HepG2 (cell line): ENCODE measurements at regions not wholly inside any gene's neighbourhood (a gene's known extent, or its start where the extent isn't known, plus 50 kb on each side); places are given as distances from the start of the nearest gene placed in this dataset.

Experiments
- ATRX ChIP-seq: sonication (generic); formaldehyde crosslinking; IDR thresholded peaks from 2 replicates; pipeline ENCODE4 v1.4.0; 2020; ENCODE audit warnings: missing genetic modification reagents, borderline replicate concordance
- ELF4 ChIP-seq: sonication (generic); formaldehyde crosslinking; IDR thresholded peaks from 2 replicates; pipeline ENCODE4 v1.5.0; 2020; ENCODE audit warnings: missing genetic modification reagents, mild to moderate bottlenecking, moderate library complexity, borderline replicate concordance
- LCORL ChIP-seq, 2 experiments: fragments of 450-650 bp in 1 of 2; sonication (generic) in 1 of 2; formaldehyde crosslinking in 1 of 2; IDR thresholded peaks; 2 replicates each; pipeline versions ENCODE4 v1.5.0 to v1.6.1; 2017 to 2020; ENCODE audit warnings: antibody characterized with exemption in 1 of 2, missing genetic modification reagents in 1 of 2
- NR2F6 ChIP-seq, 2 experiments: IDR thresholded peaks; 2 replicates each; pipeline ENCODE4 v1.6.1; 2016; ENCODE audit warnings: antibody characterized with exemption in 1 of 2, mild to moderate bottlenecking in 1 of 2
- RBAK ChIP-seq: sonication (generic); formaldehyde crosslinking; IDR thresholded peaks from 2 replicates; pipeline ENCODE4 v1.5.1; 2020; ENCODE audit warnings: mild to moderate bottlenecking, missing genetic modification reagents
- SIX1 ChIP-seq: sonication (generic); formaldehyde crosslinking; IDR thresholded peaks from 2 replicates; pipeline ENCODE4 v1.4.0; 2020; ENCODE audit warnings: missing genetic modification reagents, borderline replicate concordance
- SOX13 ChIP-seq, 3 experiments: fragments of 450-650 bp in 1 of 3; sonication (generic) in 1 of 3; formaldehyde crosslinking in 1 of 3; IDR thresholded peaks in 2 of 3; conservative IDR thresholded peaks in 1 of 3; 2 replicates each; pipeline versions ENCODE4 v1.5.0 to v1.6.1; 2016 to 2020; ENCODE audit warnings: antibody characterized with exemption in 1 of 3, mild to moderate bottlenecking in 1 of 3, missing compliant biosample characterization in 1 of 3, missing genetic modification reagents in 1 of 3, moderate library complexity in 1 of 3
- ZNF441 ChIP-seq: sonication (generic); formaldehyde crosslinking; IDR thresholded peaks from 2 replicates; pipeline ENCODE4 v1.7.0; 2021; ENCODE audit warnings: missing genetic modification reagents, borderline replicate concordance
- TF ChIP-seq, protein P1 (sequence below): sonication (generic); formaldehyde crosslinking; IDR thresholded peaks from 2 replicates; pipeline ENCODE4 v1.5.1; 2020; ENCODE audit warnings: mild to moderate bottlenecking, missing genetic modification reagents, borderline replicate concordance
- TF ChIP-seq, protein P2 (sequence below): sonication (generic); formaldehyde crosslinking; IDR thresholded peaks from 2 replicates; pipeline ENCODE4 v1.4.0; 2020; ENCODE audit warnings: missing genetic modification reagents
- TF ChIP-seq, protein P3 (sequence below): IDR thresholded peaks from 2 replicates; pipeline ENCODE4 v1.6.1; 2012; ENCODE audit warnings: low read depth, low read length, improper control_type of control experiment

DNA sequence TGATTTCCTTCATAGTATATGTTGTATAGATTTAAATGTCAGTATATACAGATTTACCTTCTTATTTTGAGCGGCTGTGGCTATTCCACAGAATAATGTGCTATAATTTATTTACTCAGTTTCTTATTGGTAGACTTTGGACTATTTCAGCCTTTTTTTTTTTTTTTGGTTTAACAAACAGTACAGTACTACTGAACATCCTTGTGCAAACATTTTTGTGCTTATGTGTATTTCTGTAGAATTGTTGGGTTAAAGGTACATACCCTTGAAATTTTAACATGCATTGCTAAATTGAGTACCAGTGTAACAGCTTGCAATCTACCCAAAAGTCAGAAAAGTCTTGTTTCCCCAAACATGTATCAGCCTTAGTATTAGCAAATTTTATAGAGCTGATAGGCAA is 68.8 kb downstream of the HHEX start (continued):
- TF ChIP-seq, protein P1, sequence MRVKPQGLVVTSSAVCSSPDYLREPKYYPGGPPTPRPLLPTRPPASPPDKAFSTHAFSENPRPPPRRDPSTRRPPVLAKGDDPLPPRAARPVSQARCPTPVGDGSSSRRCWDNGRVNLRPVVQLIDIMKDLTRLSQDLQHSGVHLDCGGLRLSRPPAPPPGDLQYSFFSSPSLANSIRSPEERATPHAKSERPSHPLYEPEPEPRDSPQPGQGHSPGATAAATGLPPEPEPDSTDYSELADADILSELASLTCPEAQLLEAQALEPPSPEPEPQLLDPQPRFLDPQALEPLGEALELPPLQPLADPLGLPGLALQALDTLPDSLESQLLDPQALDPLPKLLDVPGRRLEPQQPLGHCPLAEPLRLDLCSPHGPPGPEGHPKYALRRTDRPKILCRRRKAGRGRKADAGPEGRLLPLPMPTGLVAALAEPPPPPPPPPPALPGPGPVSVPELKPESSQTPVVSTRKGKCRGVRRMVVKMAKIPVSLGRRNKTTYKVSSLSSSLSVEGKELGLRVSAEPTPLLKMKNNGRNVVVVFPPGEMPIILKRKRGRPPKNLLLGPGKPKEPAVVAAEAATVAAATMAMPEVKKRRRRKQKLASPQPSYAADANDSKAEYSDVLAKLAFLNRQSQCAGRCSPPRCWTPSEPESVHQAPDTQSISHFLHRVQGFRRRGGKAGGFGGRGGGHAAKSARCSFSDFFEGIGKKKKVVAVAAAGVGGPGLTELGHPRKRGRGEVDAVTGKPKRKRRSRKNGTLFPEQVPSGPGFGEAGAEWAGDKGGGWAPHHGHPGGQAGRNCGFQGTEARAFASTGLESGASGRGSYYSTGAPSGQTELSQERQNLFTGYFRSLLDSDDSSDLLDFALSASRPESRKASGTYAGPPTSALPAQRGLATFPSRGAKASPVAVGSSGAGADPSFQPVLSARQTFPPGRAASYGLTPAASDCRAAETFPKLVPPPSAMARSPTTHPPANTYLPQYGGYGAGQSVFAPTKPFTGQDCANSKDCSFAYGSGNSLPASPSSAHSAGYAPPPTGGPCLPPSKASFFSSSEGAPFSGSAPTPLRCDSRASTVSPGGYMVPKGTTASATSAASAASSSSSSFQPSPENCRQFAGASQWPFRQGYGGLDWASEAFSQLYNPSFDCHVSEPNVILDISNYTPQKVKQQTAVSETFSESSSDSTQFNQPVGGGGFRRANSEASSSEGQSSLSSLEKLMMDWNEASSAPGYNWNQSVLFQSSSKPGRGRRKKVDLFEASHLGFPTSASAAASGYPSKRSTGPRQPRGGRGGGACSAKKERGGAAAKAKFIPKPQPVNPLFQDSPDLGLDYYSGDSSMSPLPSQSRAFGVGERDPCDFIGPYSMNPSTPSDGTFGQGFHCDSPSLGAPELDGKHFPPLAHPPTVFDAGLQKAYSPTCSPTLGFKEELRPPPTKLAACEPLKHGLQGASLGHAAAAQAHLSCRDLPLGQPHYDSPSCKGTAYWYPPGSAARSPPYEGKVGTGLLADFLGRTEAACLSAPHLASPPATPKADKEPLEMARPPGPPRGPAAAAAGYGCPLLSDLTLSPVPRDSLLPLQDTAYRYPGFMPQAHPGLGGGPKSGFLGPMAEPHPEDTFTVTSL = peak; percentile 14; the same call in 1 of the 2 replicates
- TF ChIP-seq, protein P2, sequence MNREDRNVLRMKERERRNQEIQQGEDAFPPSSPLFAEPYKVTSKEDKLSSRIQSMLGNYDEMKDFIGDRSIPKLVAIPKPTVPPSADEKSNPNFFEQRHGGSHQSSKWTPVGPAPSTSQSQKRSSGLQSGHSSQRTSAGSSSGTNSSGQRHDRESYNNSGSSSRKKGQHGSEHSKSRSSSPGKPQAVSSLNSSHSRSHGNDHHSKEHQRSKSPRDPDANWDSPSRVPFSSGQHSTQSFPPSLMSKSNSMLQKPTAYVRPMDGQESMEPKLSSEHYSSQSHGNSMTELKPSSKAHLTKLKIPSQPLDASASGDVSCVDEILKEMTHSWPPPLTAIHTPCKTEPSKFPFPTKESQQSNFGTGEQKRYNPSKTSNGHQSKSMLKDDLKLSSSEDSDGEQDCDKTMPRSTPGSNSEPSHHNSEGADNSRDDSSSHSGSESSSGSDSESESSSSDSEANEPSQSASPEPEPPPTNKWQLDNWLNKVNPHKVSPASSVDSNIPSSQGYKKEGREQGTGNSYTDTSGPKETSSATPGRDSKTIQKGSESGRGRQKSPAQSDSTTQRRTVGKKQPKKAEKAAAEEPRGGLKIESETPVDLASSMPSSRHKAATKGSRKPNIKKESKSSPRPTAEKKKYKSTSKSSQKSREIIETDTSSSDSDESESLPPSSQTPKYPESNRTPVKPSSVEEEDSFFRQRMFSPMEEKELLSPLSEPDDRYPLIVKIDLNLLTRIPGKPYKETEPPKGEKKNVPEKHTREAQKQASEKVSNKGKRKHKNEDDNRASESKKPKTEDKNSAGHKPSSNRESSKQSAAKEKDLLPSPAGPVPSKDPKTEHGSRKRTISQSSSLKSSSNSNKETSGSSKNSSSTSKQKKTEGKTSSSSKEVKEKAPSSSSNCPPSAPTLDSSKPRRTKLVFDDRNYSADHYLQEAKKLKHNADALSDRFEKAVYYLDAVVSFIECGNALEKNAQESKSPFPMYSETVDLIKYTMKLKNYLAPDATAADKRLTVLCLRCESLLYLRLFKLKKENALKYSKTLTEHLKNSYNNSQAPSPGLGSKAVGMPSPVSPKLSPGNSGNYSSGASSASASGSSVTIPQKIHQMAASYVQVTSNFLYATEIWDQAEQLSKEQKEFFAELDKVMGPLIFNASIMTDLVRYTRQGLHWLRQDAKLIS (CRISPR knock-in tag) = no peak
- TF ChIP-seq RBAK (CRISPR knock-in tag) = no peak
- TF ChIP-seq NR2F6 (IDR thresholded peaks at IDR 0.05) = peak; percentile 22; the same call in 1 of the 2 replicates
- TF ChIP-seq NR2F6 (CRISPR knock-in tag; IDR thresholded peaks at IDR 0.05) = no peak
- no peak for TF ChIP-seq ZNF441 (CRISPR knock-in tag)
- no peak for TF ChIP-seq ATRX
- no peak for TF ChIP-seq LCORL (IDR thresholded peaks at IDR 0.05)
- TF ChIP-seq LCORL (CRISPR knock-in tag; IDR thresholded peaks at IDR 0.05) = 0 out of 2 replicates have a peak, but pooled peaks have one; percentile 42
- TF ChIP-seq, protein P3, sequence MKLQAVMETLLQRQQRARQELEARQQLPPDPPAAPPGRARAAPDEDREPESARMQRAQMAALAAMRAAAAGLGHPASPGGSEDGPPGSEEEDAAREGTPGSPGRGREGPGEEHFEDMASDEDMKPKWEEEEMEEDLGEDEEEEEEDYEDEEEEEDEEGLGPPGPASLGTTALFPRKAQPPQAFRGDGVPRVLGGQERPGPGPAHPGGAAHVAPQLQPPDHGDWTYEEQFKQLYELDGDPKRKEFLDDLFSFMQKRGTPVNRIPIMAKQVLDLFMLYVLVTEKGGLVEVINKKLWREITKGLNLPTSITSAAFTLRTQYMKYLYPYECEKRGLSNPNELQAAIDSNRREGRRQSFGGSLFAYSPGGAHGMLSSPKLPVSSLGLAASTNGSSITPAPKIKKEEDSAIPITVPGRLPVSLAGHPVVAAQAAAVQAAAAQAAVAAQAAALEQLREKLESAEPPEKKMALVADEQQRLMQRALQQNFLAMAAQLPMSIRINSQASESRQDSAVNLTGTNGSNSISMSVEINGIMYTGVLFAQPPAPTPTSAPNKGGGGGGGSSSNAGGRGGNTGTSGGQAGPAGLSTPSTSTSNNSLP = 0 out of 2 replicates have a peak, but pooled peaks have one; percentile 16
- no peak for TF ChIP-seq SOX13 (IDR thresholded peaks at IDR 0.05)
- peak in 1 of 2 experiments; percentile 18; a peak in 1 of 4 replicates for TF ChIP-seq SOX13 (CRISPR knock-in tag; conservative IDR thresholded peaks at IDR 0.05 in 1 of 2, IDR thresholded peaks at IDR 0.05 in 1 of 2)
- TF ChIP-seq SIX1 = peak; percentile 19; the same call in 1 of the 2 replicates
- no peak for TF ChIP-seq ELF4
